HCT116 (cell line): ENCODE measurements at regions not wholly inside any gene's neighbourhood (a gene's known extent, or its start where the extent isn't known, plus 50 kb on each side); places are given as distances from the start of the nearest gene placed in this dataset.
"Not testable (repeated sequence)": the region's sequence is repeated elsewhere in the genome, so short reads cannot be mapped to it uniquely, and the experiment has no call there.

ENCODE experiments used
- CBX3 ChIP-seq: IDR thresholded peaks from 2 replicates; pipeline ENCODE4 v1.6.1; 2012; ENCODE audit warnings: low read depth
- EGR1 ChIP-seq: IDR thresholded peaks from 2 replicates; pipeline ENCODE4 v1.6.1; 2012; ENCODE audit warnings: low read depth
- EZH2 ChIP-seq: fragments of 200-600 bp; sonication (generic); IDR thresholded peaks from 2 replicates; pipeline ENCODE4 v1.6.1; 2017; ENCODE audit warnings: antibody characterized with exemption, mixed run types
- POLR2A ChIP-seq: IDR thresholded peaks from 2 replicates; pipeline ENCODE4 v1.7.0; 2011; ENCODE audit warnings: borderline replicate concordance; ENCODE audit not compliant: insufficient read depth, insufficient read length; ENCODE audit errors: extremely low read depth
- POLR2AphosphoS5 ChIP-seq: IDR thresholded peaks from 2 replicates; pipeline ENCODE4 v1.6.1; 2011; ENCODE audit warnings: mild to moderate bottlenecking, low read depth, low read length, moderate library complexity
- SRF ChIP-seq: IDR thresholded peaks from 2 replicates; pipeline ENCODE4 v1.6.1; 2012; ENCODE audit warnings: low read depth
- YY1 ChIP-seq: IDR thresholded peaks from 2 replicates; pipeline ENCODE4 v1.6.1; 2011; ENCODE audit warnings: low read length, low read depth, moderate library complexity, mild to moderate bottlenecking; ENCODE audit not compliant: insufficient replicate concordance; ENCODE audit errors: extremely low read depth
- ZNF274 ChIP-seq: fragments of 200-500 bp; sonication (Bioruptor generic); IDR thresholded peaks from 2 replicates; pipeline ENCODE4 v1.6.1; 2014; ENCODE audit warnings: mild to moderate bottlenecking, low read depth, low read length, inconsistent platforms
- TF ChIP-seq, protein P1 (sequence below), 3 experiments: fragments of 200-600 bp in 1 of 3; sonication (generic) in 1 of 3; IDR thresholded peaks in 2 of 3; conservative IDR thresholded peaks in 1 of 3; 2 replicates each; pipeline ENCODE4 v1.5.1; 2012 to 2017; ENCODE audit warnings: low read depth in 2 of 3, low read length in 2 of 3, antibody characterized with exemption in 1 of 3, borderline replicate concordance in 1 of 3, control low read depth in 1 of 3, mild to moderate bottlenecking in 1 of 3, mixed read lengths in 1 of 3, mixed run types in 1 of 3, moderate library complexity in 1 of 3; ENCODE audit not compliant: insufficient read depth in 1 of 3
- TF ChIP-seq, protein P2 (sequence below): IDR thresholded peaks from 2 replicates; pipeline ENCODE4 v1.6.1; 2012; ENCODE audit warnings: low read depth
- TF ChIP-seq, protein P3 (sequence below): IDR thresholded peaks from 2 replicates; pipeline ENCODE4 v1.6.1; 2012
- TF ChIP-seq, protein P4 (sequence below): IDR thresholded peaks from 2 replicates; pipeline ENCODE4 v1.6.1; 2012

DNA sequence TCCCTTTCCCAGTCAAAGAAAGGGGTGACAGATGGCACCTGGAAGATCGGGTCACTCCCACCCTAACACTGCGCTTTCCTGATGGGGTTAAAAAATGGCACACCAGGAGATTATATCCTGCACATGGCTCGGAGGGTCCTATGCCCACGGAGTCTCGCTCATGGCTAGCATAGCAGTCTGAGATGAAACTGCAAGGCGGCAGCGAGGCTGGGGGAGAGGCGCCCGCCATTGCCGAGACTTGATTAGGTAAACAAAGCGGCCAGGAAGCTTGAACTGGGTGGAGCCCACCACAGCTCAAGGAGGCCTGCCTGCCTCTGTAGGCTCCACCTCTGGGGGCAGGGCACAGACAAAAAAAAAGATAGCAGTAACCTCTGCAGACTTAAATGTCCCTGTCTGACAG is 875.0 kb upstream of the EPHA5 start:
- TF ChIP-seq, protein P1, sequence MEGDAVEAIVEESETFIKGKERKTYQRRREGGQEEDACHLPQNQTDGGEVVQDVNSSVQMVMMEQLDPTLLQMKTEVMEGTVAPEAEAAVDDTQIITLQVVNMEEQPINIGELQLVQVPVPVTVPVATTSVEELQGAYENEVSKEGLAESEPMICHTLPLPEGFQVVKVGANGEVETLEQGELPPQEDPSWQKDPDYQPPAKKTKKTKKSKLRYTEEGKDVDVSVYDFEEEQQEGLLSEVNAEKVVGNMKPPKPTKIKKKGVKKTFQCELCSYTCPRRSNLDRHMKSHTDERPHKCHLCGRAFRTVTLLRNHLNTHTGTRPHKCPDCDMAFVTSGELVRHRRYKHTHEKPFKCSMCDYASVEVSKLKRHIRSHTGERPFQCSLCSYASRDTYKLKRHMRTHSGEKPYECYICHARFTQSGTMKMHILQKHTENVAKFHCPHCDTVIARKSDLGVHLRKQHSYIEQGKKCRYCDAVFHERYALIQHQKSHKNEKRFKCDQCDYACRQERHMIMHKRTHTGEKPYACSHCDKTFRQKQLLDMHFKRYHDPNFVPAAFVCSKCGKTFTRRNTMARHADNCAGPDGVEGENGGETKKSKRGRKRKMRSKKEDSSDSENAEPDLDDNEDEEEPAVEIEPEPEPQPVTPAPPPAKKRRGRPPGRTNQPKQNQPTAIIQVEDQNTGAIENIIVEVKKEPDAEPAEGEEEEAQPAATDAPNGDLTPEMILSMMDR (IDR thresholded peaks at IDR 0.05 in 2 of 3, conservative IDR thresholded peaks at IDR 0.05 in 1 of 3; ENCODE audit: borderline replicate concordance in 1 of 3, insufficient read depth in 1 of 3, low read depth in 2 of 3, low read length in 2 of 3): not testable (repeated sequence)
- not testable (repeated sequence) for TF ChIP-seq POLR2AphosphoS5, POLR2A, SRF, EZH2, CBX3, YY1, ZNF274, EGR1
- TF ChIP-seq, protein P2, sequence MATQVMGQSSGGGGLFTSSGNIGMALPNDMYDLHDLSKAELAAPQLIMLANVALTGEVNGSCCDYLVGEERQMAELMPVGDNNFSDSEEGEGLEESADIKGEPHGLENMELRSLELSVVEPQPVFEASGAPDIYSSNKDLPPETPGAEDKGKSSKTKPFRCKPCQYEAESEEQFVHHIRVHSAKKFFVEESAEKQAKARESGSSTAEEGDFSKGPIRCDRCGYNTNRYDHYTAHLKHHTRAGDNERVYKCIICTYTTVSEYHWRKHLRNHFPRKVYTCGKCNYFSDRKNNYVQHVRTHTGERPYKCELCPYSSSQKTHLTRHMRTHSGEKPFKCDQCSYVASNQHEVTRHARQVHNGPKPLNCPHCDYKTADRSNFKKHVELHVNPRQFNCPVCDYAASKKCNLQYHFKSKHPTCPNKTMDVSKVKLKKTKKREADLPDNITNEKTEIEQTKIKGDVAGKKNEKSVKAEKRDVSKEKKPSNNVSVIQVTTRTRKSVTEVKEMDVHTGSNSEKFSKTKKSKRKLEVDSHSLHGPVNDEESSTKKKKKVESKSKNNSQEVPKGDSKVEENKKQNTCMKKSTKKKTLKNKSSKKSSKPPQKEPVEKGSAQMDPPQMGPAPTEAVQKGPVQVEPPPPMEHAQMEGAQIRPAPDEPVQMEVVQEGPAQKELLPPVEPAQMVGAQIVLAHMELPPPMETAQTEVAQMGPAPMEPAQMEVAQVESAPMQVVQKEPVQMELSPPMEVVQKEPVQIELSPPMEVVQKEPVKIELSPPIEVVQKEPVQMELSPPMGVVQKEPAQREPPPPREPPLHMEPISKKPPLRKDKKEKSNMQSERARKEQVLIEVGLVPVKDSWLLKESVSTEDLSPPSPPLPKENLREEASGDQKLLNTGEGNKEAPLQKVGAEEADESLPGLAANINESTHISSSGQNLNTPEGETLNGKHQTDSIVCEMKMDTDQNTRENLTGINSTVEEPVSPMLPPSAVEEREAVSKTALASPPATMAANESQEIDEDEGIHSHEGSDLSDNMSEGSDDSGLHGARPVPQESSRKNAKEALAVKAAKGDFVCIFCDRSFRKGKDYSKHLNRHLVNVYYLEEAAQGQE: not testable (repeated sequence)
- TF ChIP-seq, protein P3, sequence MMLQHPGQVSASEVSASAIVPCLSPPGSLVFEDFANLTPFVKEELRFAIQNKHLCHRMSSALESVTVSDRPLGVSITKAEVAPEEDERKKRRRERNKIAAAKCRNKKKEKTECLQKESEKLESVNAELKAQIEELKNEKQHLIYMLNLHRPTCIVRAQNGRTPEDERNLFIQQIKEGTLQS: not testable (repeated sequence)
- TF ChIP-seq, protein P4, sequence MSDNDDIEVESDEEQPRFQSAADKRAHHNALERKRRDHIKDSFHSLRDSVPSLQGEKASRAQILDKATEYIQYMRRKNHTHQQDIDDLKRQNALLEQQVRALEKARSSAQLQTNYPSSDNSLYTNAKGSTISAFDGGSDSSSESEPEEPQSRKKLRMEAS: not testable (repeated sequence)
